ENCODE measurements at regions not wholly inside any gene's neighbourhood (a gene's known extent, or its start where the extent isn't known, plus 50 kb on each side); places are given as distances from the start of the nearest gene placed in this dataset.

DNA sequence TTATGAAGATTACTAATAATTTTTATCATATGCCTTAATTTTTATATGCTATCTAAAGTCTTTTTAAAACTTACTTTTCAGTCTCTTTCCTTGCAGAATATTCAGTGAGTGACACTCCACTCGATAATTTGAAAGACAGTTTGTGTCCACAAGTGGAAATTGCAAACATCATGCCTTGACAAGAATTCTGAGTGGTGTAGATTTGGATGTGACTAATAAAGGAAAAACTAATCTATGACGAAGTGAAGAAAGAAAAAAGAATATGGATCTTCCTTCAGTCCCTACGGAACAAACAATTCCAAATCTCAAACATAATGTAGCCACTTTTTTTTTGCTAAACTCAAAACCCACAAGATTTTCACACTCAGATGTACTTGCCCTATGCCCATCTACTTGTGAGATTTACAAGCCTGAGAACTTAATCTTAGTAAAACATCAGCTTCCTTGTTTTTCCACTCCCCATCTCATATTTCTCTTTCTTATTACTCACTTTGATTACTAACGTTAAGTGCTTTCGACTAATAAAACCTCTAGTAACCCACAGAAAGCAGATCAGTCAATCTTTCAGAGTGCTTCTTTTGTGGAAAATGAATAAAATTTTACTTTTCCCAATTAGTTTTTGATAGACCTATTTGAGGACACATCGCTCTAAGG, 1155.8 kb downstream of the GRIK2 start:
- TF ChIP-seq CTCF (IDR thresholded peaks at IDR 0.05; ENCODE audit: insufficient read depth, low read length, missing control alignments): no peak
- no peak overlapping the region for H3K4me3 ChIP-seq (ENCODE audit: low read depth, low read length)
- DNase-seq (ENCODE audit: low read depth, low spot score): no peak
- ChIA-PET POLR2A (no interaction called here), CTCF (no interaction called here)

- ChIA-PET POLR2A (no interaction called here), CTCF (no interaction called here)
- DNase-seq (ENCODE audit: low read depth, low spot score): no peak
- H3K4me3 ChIP-seq (ENCODE audit: low read depth, low read length): no peak overlapping the region
- TF ChIP-seq CTCF (IDR thresholded peaks at IDR 0.05; ENCODE audit: insufficient read depth, low read length, missing control alignments): no peak
Measured at GRCh38 chr6:102525336-102525735, 1131.8 kb downstream of the GRIK2 start.

- CTCF ChIA-PET: no interaction called here
- no peak overlapping the region for H3K4me3 ChIP-seq (ENCODE audit: low read depth, low read length)
- POLR2A ChIA-PET: no interaction called here
- DNase-seq (ENCODE audit: low read depth, low spot score): no peak
- TF ChIP-seq CTCF (IDR thresholded peaks at IDR 0.05; ENCODE audit: insufficient read depth, low read length, missing control alignments): no peak
Measured at GRCh38 chr6:102520966-102521365, 1127.5 kb downstream of the GRIK2 start.

DNA sequence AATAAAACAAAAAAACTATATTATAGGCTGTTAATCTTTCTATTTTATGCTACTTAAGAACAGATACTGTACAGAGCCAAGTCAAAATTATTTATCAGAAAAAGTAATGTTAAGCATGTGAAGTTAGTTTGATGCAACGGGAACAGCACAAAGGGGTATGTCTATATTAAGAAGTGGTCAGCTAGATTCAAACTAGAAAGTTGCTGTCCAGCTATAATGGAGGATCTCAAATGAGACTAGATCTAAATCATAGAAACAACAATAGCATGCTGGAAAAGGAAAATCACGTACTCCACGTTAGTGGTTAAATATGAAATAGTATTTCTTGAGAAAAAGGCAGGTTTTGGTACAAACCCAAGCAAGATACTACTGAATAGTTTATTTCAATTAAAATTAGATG, 1124.0 kb downstream of the GRIK2 start:
- no peak for TF ChIP-seq CTCF (IDR thresholded peaks at IDR 0.05; ENCODE audit: insufficient read depth, low read length, missing control alignments)
- POLR2A ChIA-PET: no interaction called here
- DNase-seq (ENCODE audit: low read depth, low spot score): no peak
- H3K4me3 ChIP-seq (ENCODE audit: low read depth, low read length): no peak overlapping the region
- CTCF ChIA-PET: no interaction called here

DNA sequence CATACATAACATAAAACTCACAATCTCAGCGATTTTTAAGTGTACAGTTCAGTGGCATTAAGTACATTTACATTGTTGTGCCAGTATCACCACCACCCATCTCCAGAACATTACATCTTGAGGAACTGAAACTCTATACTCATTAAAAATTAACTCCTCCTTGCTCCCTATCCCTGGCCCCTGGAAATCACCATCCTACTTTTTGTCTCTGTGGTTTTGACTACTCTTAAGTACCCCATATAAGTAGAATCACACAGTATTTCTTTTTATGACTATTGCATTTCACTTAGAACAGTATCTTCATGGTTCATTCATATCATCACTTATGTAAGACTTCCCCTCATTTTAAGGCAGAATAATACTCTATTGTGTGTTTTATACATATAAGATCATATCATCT, 1108.1 kb downstream of the GRIK2 start:
- ChIA-PET CTCF (no interaction called here), POLR2A (no interaction called here)
- DNase-seq (ENCODE audit: low read depth, low spot score): no peak
- TF ChIP-seq CTCF (IDR thresholded peaks at IDR 0.05; ENCODE audit: insufficient read depth, low read length, missing control alignments): no peak
- H3K4me3 ChIP-seq (ENCODE audit: low read depth, low read length): no peak overlapping the region

DNA sequence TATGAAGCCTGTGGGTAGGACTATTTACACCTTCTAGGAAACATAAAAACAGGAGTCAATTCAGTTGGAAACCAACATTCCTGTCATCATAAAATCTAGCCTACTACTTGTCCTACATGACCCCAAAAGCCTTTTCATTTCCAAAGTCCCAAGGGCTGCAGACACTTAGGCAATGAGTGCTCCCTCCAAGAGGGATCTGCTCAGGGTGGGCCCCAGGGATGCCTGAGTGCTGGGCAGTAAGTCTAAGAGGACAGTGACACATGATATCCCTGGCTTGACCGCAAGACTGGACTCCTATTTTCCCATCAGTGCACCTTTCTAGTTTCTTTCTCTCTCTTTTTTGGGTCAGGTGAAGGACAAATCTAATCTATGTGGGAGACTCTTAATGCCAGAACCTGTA, 1101.3 kb downstream of the GRIK2 start:
- no peak for TF ChIP-seq CTCF (IDR thresholded peaks at IDR 0.05; ENCODE audit: insufficient read depth, low read length, missing control alignments)
- ChIA-PET CTCF (no interaction called here), POLR2A (no interaction called here)
- no peak overlapping the region for H3K4me3 ChIP-seq (ENCODE audit: low read depth, low read length)
- DNase-seq (ENCODE audit: low read depth, low spot score): no peak
